GM23338 (cell line): ENCODE measurements at regions not wholly inside any gene's neighbourhood (a gene's known extent, or its start where the extent isn't known, plus 50 kb on each side); places are given as distances from the start of the nearest gene placed in this dataset.

Experiments used
- ATAC-seq: fragments of 200-7000 bp; cut with Tn5 transposase; 3 replicates; pipeline ENCODE4 v1.9.1; 2020
- DNase-seq: peaks from one replicate; pipeline ENCODE4 v3.0.0-alpha.2; 2015; ENCODE audit warnings: low spot score
- H2AFZ ChIP-seq: fragments of 200-600 bp; sonication (generic); 2 replicates; pipeline ENCODE4 v1.8.0; 2016; ENCODE audit warnings: antibody characterized with exemption, mild to moderate bottlenecking, moderate library complexity
- H3F3A ChIP-seq: fragments of 200-600 bp; sonication (generic); replicated peaks from 2 replicates; pipeline ENCODE4 v1.8.0; 2017; ENCODE audit warnings: antibody characterized with exemption, mixed run types, low read depth
- H3K27ac ChIP-seq: fragments of 200-600 bp; sonication (generic); 2 replicates; pipeline ENCODE4 v1.6.1; 2016; ENCODE audit warnings: low read depth
- H3K27me3 ChIP-seq: fragments of 200-600 bp; sonication (generic); 2 replicates; pipeline ENCODE4 v1.8.0; 2016; ENCODE audit warnings: mild to moderate bottlenecking, mixed run types, moderate library complexity; ENCODE audit not compliant: insufficient read depth
- H3K36me3 ChIP-seq: fragments of 200-600 bp; sonication (generic); 2 replicates; pipeline ENCODE4 v1.8.0; 2016; ENCODE audit warnings: mild to moderate bottlenecking; ENCODE audit not compliant: insufficient read depth
- H3K4me1 ChIP-seq: fragments of 200-600 bp; sonication (generic); 2 replicates; pipeline ENCODE4 v1.8.0; 2016; ENCODE audit warnings: mild to moderate bottlenecking, moderate library complexity; ENCODE audit not compliant: insufficient read depth
- H3K4me2 ChIP-seq: fragments of 200-600 bp; sonication (generic); 2 replicates; pipeline ENCODE4 v1.7.1; 2017; ENCODE audit warnings: mixed run types
- H3K4me3 ChIP-seq: fragments of 200-600 bp; sonication (generic); 2 replicates; pipeline ENCODE4 v1.6.1; 2016; ENCODE audit warnings: mixed run types
- H3K79me2 ChIP-seq: fragments of 200-600 bp; sonication (generic); replicated peaks from 2 replicates; pipeline ENCODE4 v1.8.0; 2017; ENCODE audit warnings: mild to moderate bottlenecking; ENCODE audit not compliant: insufficient read depth
- H3K9me2 ChIP-seq: fragments of 200-600 bp; sonication (generic); 2 replicates; pipeline ENCODE4 v1.8.0; 2017; ENCODE audit not compliant: insufficient read depth
- H4K20me1 ChIP-seq: fragments of 200-600 bp; sonication (generic); replicated peaks from 2 replicates; pipeline ENCODE4 v1.8.0; 2017; ENCODE audit warnings: mild to moderate bottlenecking; ENCODE audit not compliant: insufficient read depth
- H3K27ac Mint-ChIP-seq: 2 replicates; pipeline ENCODE4 v1.8.0; 2020; ENCODE audit warnings: inconsistent platforms, mild to moderate bottlenecking, moderate library complexity, mixed read lengths
- H3K27me3 Mint-ChIP-seq: 3 replicates; pipeline ENCODE4 v1.8.0; 2022; ENCODE audit warnings: low read depth, mild to moderate bottlenecking, moderate library complexity, mixed read lengths, inconsistent platforms; ENCODE audit not compliant: insufficient read depth, poor library complexity
- H3K36me3 Mint-ChIP-seq: 3 replicates; pipeline ENCODE4 v1.8.0; 2021; ENCODE audit warnings: low read depth, mild to moderate bottlenecking, inconsistent platforms, moderate library complexity, mixed read lengths
- H3K4me1 Mint-ChIP-seq: 3 replicates; pipeline ENCODE4 v1.8.0; 2020; ENCODE audit warnings: mild to moderate bottlenecking, inconsistent platforms, mixed read lengths
- H3K4me3 Mint-ChIP-seq: 3 replicates; pipeline ENCODE4 v1.8.0; 2021; ENCODE audit warnings: moderate library complexity, mild to moderate bottlenecking, inconsistent platforms, mixed read lengths
- H3K9me3 Mint-ChIP-seq: 3 replicates; pipeline ENCODE4 v1.8.0; 2020; ENCODE audit warnings: moderate library complexity, mild to moderate bottlenecking, inconsistent platforms, mixed read lengths
- EZH2 ChIP-seq: fragments of 200-600 bp; sonication (generic); IDR thresholded peaks from one replicate; pipeline ENCODE4 v1.8.0; 2017; ENCODE audit warnings: antibody characterized with exemption, mild to moderate bottlenecking, low read depth; ENCODE audit not compliant: unreplicated experiment
- EZH2phosphoT487 ChIP-seq: fragments of 200-600 bp; sonication (generic); IDR thresholded peaks from one replicate; pipeline ENCODE4 v1.8.1; 2018; ENCODE audit warnings: antibody characterized with exemption; ENCODE audit not compliant: unreplicated experiment
- JUNB ChIP-seq: IDR thresholded peaks from one replicate; pipeline ENCODE4 v1.6.1; 2016; ENCODE audit warnings: antibody characterized with exemption; ENCODE audit not compliant: unreplicated experiment
- STAT1 ChIP-seq: IDR thresholded peaks from one replicate; pipeline ENCODE4 v1.6.1; 2016; ENCODE audit warnings: antibody characterized with exemption; ENCODE audit not compliant: unreplicated experiment
- ZNF114 ChIP-seq: fragments of 250-450 bp; sonication (Bioruptor Pico); IDR thresholded peaks from 2 replicates; pipeline ENCODE4 v1.5.0; 2020; ENCODE audit warnings: mild to moderate bottlenecking, moderate library complexity
- TF ChIP-seq, protein P1 (sequence below): IDR thresholded peaks from one replicate; pipeline ENCODE4 v1.6.1; 2018; ENCODE audit warnings: antibody characterized with exemption; ENCODE audit not compliant: unreplicated experiment
- TF ChIP-seq, protein P2 (sequence below): IDR thresholded peaks from 2 replicates; pipeline ENCODE4 v1.6.1; 2016; ENCODE audit warnings: antibody characterized with exemption
- TF ChIP-seq, protein P3 (sequence below): fragments of 250-450 bp; sonication (Bioruptor Pico); IDR thresholded peaks from 2 replicates; pipeline ENCODE4 v1.5.0; 2020; ENCODE audit warnings: mild to moderate bottlenecking, moderate library complexity

DNA sequence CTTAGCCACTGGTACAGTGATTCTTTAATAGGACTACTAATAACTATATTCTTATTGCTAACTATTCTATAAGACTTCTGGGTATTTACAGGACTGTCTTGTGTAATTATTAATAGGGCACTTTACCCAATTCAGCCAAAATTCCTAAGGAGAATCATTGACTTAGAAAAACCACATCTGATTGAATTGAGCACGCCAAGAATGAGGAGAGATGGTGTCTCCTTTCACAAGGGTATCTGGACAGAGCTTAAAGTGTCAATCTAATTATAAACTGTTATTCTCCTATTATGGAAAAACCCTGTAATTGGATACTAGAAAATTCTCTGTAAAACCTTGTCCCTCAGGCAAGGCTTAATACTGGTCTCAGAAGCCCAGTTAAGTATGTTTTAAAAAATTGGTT, 111.1 kb upstream of the TLL1 start:
- Histone ChIP-seq H3K36me3 (no peaks in the 10 kb centered on the region), H3F3A (no peaks in the 10 kb centered on the region), H3K27me3 (no peaks in the 10 kb centered on the region), H4K20me1 (no peaks in the 10 kb centered on the region), H3K9me2 (no peaks in the 10 kb centered on the region; the same call in 1 of the 2 replicates), H3K4me2 (no peak overlapping the region), H2AFZ (no peak overlapping the region), H3K79me2 (no peaks in the 10 kb centered on the region), H3K4me1 (peaks cover 27% of the 10 kb centered on the region), H3K4me3 (no peak overlapping the region), H3K27ac (no peak overlapping the region)
- Mint-ChIP-seq H3K4me3 (no peak overlapping the region), H3K27me3 (no peaks in the 10 kb centered on the region), H3K36me3 (no peaks in the 10 kb centered on the region), H3K4me1 (peaks cover 34% of the 10 kb centered on the region), H3K9me3 (no peaks in the 10 kb centered on the region), H3K27ac (no peak overlapping the region)
- no peak for ATAC-seq
- TF ChIP-seq JUNB (no peak), ZNF114 (no peak), EZH2 (no peak)
- TF ChIP-seq, protein P1, sequence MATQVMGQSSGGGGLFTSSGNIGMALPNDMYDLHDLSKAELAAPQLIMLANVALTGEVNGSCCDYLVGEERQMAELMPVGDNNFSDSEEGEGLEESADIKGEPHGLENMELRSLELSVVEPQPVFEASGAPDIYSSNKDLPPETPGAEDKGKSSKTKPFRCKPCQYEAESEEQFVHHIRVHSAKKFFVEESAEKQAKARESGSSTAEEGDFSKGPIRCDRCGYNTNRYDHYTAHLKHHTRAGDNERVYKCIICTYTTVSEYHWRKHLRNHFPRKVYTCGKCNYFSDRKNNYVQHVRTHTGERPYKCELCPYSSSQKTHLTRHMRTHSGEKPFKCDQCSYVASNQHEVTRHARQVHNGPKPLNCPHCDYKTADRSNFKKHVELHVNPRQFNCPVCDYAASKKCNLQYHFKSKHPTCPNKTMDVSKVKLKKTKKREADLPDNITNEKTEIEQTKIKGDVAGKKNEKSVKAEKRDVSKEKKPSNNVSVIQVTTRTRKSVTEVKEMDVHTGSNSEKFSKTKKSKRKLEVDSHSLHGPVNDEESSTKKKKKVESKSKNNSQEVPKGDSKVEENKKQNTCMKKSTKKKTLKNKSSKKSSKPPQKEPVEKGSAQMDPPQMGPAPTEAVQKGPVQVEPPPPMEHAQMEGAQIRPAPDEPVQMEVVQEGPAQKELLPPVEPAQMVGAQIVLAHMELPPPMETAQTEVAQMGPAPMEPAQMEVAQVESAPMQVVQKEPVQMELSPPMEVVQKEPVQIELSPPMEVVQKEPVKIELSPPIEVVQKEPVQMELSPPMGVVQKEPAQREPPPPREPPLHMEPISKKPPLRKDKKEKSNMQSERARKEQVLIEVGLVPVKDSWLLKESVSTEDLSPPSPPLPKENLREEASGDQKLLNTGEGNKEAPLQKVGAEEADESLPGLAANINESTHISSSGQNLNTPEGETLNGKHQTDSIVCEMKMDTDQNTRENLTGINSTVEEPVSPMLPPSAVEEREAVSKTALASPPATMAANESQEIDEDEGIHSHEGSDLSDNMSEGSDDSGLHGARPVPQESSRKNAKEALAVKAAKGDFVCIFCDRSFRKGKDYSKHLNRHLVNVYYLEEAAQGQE: no peak
- DNase-seq: no peak

DNA sequence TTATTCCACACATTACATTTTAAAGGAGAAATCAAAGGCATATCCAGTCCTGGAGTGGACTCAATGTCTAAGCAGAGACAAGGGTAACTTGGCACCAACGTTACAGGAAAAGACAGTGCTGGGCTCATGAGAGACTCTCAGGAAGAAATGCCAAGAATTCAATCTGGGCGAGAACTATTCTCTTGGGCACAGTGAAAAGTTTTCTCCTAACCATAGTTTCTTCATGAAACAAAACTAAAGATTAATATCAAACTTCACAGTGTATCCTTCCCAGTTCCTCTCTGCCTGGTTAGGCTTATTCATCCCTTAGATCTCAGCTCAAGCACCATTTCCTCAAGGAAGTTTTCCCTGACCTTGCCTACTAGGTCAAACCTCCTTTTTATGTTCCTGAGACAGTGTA, 109.4 kb upstream of the TLL1 start:
- Histone ChIP-seq H3K4me3 (no peak overlapping the region), H3K36me3 (no peaks in the 10 kb centered on the region), H3K27me3 (no peaks in the 10 kb centered on the region), H3K79me2 (no peaks in the 10 kb centered on the region), H3K9me2 (no peaks in the 10 kb centered on the region; the same call in 1 of the 2 replicates), H3K4me1 (peaks cover 10% of the 10 kb centered on the region), H3F3A (no peaks in the 10 kb centered on the region), H4K20me1 (no peaks in the 10 kb centered on the region), H2AFZ (peak overlapping the region; percentile 6; the same call in 1 of the 2 replicates), H3K27ac (no peak overlapping the region), H3K4me2 (no peak overlapping the region)
- DNase-seq: no peak
- no peaks in the 10 kb centered on the region for H3K36me3 Mint-ChIP-seq
- ATAC-seq: no peak
- no peak overlapping the region for H3K4me3 Mint-ChIP-seq
- no peaks in the 10 kb centered on the region for H3K9me3 Mint-ChIP-seq
- no peak overlapping the region; the same call in 1 of the 2 replicates for H3K27ac Mint-ChIP-seq
- H3K4me1 Mint-ChIP-seq: peaks cover 25% of the 10 kb centered on the region
- TF ChIP-seq, protein P2, sequence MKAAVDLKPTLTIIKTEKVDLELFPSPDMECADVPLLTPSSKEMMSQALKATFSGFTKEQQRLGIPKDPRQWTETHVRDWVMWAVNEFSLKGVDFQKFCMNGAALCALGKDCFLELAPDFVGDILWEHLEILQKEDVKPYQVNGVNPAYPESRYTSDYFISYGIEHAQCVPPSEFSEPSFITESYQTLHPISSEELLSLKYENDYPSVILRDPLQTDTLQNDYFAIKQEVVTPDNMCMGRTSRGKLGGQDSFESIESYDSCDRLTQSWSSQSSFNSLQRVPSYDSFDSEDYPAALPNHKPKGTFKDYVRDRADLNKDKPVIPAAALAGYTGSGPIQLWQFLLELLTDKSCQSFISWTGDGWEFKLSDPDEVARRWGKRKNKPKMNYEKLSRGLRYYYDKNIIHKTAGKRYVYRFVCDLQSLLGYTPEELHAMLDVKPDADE: no peak
- TF ChIP-seq JUNB (no peak), STAT1 (no peak), EZH2 (no peak), EZH2phosphoT487 (no peak)
- TF ChIP-seq, protein P3, sequence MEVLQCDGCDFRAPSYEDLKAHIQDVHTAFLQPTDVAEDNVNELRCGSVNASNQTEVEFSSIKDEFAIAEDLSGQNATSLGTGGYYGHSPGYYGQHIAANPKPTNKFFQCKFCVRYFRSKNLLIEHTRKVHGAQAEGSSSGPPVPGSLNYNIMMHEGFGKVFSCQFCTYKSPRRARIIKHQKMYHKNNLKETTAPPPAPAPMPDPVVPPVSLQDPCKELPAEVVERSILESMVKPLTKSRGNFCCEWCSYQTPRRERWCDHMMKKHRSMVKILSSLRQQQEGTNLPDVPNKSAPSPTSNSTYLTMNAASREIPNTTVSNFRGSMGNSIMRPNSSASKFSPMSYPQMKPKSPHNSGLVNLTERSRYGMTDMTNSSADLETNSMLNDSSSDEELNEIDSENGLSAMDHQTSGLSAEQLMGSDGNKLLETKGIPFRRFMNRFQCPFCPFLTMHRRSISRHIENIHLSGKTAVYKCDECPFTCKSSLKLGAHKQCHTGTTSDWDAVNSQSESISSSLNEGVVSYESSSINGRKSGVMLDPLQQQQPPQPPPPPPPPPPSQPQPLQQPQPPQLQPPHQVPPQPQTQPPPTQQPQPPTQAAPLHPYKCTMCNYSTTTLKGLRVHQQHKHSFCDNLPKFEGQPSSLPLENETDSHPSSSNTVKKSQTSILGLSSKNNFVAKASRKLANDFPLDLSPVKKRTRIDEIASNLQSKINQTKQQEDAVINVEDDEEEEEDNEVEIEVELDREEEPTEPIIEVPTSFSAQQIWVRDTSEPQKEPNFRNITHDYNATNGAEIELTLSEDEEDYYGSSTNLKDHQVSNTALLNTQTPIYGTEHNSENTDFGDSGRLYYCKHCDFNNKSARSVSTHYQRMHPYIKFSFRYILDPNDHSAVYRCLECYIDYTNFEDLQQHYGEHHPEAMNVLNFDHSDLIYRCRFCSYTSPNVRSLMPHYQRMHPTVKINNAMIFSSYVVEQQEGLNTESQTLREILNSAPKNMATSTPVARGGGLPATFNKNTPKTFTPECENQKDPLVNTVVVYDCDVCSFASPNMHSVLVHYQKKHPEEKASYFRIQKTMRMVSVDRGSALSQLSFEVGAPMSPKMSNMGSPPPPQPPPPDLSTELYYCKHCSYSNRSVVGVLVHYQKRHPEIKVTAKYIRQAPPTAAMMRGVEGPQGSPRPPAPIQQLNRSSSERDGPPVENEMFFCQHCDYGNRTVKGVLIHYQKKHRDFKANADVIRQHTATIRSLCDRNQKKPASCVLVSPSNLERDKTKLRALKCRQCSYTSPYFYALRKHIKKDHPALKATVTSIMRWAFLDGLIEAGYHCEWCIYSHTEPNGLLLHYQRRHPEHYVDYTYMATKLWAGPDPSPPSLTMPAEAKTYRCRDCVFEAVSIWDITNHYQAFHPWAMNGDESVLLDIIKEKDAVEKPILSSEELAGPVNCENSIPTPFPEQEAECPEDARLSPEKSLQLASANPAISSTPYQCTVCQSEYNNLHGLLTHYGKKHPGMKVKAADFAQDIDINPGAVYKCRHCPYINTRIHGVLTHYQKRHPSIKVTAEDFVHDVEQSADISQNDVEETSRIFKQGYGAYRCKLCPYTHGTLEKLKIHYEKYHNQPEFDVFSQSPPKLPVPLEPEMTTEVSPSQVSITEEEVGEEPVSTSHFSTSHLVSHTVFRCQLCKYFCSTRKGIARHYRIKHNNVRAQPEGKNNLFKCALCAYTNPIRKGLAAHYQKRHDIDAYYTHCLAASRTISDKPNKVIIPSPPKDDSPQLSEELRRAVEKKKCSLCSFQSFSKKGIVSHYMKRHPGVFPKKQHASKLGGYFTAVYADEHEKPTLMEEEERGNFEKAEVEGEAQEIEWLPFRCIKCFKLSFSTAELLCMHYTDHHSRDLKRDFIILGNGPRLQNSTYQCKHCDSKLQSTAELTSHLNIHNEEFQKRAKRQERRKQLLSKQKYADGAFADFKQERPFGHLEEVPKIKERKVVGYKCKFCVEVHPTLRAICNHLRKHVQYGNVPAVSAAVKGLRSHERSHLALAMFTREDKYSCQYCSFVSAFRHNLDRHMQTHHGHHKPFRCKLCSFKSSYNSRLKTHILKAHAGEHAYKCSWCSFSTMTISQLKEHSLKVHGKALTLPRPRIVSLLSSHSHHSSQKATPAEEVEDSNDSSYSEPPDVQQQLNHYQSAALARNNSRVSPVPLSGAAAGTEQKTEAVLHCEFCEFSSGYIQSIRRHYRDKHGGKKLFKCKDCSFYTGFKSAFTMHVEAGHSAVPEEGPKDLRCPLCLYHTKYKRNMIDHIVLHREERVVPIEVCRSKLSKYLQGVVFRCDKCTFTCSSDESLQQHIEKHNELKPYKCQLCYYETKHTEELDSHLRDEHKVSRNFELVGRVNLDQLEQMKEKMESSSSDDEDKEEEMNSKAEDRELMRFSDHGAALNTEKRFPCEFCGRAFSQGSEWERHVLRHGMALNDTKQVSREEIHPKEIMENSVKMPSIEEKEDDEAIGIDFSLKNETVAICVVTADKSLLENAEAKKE: no peak
- no peaks in the 10 kb centered on the region for H3K27me3 Mint-ChIP-seq
